VCaP (cell line): ENCODE measurements at regions not wholly inside any gene's neighbourhood (a gene's known extent, or its start where the extent isn't known, plus 50 kb on each side); places are given as distances from the start of the nearest gene placed in this dataset.

Experiments used
- H3K27ac ChIP-seq: fragments of 450-650 bp; 2 replicates; pipeline ENCODE4 v1.5.1; 2017
- TF ChIP-seq, protein P1 (sequence below): fragments of 450-650 bp; conservative IDR thresholded peaks from 2 replicates; pipeline ENCODE4 v1.5.1; 2017; ENCODE audit warnings: mild to moderate bottlenecking, moderate library complexity

DNA sequence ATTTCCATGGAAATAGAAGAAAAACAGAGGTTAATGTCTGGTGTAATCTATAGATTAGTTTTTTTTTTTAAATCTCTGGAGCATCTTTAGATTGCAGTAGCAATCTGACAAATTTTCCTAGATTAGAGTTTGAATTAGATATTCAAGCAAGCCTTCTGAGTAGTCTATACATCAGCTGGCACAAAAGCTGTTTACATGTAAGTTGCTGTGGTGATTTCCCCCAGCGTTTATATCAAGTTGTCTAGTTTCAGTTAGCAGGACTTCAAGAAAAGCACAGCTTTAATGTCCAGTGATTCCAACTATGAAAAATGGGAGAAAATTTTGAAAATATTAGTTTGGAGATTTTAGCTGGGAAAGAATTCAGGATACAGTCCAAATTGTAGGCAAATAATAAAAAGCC, 605.0 kb upstream of the USP15 start:
- no peak overlapping the region for H3K27ac ChIP-seq

DNA sequence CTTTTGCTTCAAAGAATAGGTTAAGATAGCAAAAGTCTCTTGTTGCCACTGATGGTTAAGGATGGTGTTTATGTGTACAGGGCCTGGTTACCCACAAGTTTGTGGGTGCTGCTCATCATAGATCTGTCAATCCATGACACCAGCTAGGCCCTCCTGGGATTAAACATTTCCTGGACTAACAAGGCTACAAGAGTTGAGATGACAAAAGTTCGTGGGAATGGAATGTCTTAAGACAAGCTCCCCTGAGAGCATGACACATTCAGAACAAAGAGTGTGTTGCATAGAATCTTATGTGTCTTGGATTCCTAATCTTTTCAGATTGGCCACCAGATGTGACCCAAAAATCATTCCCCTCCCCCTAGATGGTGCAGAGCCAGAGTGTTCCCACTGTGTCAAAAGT, 592.5 kb upstream of the USP15 start:
- TF ChIP-seq, protein P1, sequence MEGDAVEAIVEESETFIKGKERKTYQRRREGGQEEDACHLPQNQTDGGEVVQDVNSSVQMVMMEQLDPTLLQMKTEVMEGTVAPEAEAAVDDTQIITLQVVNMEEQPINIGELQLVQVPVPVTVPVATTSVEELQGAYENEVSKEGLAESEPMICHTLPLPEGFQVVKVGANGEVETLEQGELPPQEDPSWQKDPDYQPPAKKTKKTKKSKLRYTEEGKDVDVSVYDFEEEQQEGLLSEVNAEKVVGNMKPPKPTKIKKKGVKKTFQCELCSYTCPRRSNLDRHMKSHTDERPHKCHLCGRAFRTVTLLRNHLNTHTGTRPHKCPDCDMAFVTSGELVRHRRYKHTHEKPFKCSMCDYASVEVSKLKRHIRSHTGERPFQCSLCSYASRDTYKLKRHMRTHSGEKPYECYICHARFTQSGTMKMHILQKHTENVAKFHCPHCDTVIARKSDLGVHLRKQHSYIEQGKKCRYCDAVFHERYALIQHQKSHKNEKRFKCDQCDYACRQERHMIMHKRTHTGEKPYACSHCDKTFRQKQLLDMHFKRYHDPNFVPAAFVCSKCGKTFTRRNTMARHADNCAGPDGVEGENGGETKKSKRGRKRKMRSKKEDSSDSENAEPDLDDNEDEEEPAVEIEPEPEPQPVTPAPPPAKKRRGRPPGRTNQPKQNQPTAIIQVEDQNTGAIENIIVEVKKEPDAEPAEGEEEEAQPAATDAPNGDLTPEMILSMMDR, result no peak

More for the DNA sequence above, 605.0 kb upstream of the USP15 start:
- TF ChIP-seq, protein P1, result no peak

DNA sequence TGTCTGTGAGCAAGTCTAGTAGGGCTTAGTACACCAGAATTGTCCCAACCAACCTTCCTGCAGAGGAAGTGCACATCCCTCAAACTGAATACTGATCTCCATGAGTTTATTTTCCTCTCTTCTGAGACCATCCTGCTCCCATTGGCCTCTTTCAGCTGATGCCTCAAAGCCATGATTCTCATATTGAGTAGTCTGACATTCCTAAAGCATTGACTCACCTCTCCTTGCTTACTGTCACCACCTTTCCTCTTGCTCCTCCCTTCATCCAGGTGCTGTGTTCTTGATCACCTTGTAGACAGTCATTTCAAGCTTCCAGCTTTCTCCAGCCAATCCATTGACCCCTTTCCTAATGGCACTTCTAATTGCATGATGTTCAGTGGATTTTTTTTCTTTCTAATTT, 583.7 kb upstream of the USP15 start:
- H3K27ac ChIP-seq, result no peak overlapping the region

More for the DNA sequence above, 592.5 kb upstream of the USP15 start:
- no peak overlapping the region for H3K27ac ChIP-seq

DNA sequence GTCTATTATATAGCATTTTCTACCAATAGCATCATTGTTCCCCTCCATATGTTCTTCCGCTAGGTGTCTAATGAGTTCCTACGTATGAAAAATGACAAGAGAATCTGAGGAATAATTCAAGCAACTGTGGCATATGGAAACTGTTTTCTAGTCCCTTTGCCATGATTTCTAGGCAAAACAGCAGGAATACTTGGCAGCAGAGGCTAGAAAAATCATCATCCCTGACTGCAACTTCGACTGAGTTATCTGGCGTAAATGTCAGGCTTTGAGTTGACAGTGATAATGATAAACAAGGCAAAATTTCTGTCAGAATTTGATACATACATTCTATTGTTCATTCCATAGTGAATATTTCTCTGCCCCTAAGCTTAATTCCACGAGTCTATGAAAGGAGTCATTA, 572.8 kb upstream of the USP15 start:
- TF ChIP-seq, protein P1, result no peak

More for the DNA sequence above, 583.7 kb upstream of the USP15 start:
- TF ChIP-seq, protein P1, result no peak

DNA sequence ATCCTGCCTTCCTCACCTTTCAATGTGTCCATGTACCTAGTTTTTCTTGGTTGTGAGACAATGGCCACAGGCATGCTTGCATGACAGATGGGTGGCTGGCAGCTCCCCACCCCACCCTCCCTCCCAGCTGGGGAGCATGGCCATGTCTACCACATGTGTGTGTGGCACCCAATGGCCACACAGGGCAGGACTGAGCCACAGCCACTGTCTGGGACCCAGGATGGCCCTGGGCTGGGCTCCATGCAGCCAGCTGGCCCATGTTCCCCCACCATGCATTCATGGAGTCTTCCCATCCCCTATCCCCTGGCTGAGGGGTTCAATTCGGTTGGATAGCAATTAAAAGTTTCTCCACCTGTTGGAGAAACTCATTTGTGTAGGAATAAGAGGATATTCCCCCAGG, 566.0 kb upstream of the USP15 start:
- TF ChIP-seq, protein P1, result no peak
- H3K27ac ChIP-seq, result no peak overlapping the region

More for the DNA sequence above, 572.8 kb upstream of the USP15 start:
- H3K27ac ChIP-seq, result no peak overlapping the region

DNA sequence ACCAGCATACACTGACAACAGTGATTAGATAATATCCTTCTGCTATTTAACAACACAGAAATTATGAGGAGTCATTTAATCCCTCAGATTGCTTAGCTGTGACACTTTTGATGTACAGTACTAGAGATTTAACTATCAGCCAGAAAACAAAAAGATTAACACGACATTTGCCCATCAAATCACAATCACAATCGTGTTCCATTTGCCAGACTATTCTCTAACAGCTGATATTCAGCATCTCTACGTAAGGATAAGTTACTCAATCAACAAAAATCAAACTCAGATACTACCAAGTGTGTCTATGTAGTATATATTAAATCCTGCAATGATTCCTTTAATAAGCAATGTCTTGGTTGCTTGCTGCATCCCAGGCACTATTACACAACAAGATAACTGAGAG, 558.7 kb upstream of the USP15 start:
- TF ChIP-seq, protein P1, result no peak
- no peak overlapping the region for H3K27ac ChIP-seq

DNA sequence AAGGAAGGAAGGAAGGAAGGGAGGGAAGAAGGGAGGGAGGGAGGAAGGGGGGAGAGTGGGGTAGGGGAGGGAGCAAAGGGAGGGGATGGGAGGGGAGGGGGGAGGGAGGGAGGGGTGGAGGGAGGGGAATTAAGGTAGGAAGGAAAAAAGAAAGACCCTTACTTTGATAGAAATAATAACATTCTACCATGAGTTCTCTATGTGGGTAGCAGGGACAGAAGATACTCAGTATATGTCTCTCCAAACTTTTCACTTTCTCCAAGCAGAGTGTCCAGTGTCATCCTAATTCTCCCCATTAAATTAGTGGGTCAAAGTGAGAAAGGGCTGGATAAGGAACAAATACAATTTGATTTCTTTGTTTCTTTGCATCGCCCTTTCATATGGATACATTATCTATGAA, 553.4 kb upstream of the USP15 start:
- no peak overlapping the region for H3K27ac ChIP-seq
- TF ChIP-seq, protein P1, result no peak
